Kidney epithelial cell (primary cell): ENCODE measurements at regions not wholly inside any gene's neighbourhood (a gene's known extent, or its start where the extent isn't known, plus 50 kb on each side); places are given as distances from the start of the nearest gene placed in this dataset.

Source experiments
- DNase-seq: peaks from one replicate; pipeline ENCODE4 v3.0.0-alpha.2; 2010; ENCODE audit warnings: low read depth
- H3K27me3 ChIP-seq: 2 replicates; pipeline ENCODE4 v1.6.0; 2011; ENCODE audit warnings: low read length; ENCODE audit not compliant: control insufficient read depth, insufficient read depth
- H3K36me3 ChIP-seq: 2 replicates; pipeline ENCODE4 v1.5.1; 2011; ENCODE audit warnings: low read length; ENCODE audit not compliant: control insufficient read depth, insufficient read depth
- H3K4me3 ChIP-seq: 2 replicates; pipeline ENCODE4 v1.5.1; 2011; ENCODE audit warnings: low read depth, mild to moderate bottlenecking, control low read depth, low read length
- TF ChIP-seq, protein P1 (sequence below): IDR thresholded peaks from 2 replicates; pipeline ENCODE4 v1.5.1; 2011; ENCODE audit warnings: mild to moderate bottlenecking, moderate library complexity, low read length, control low read depth, inconsistent platforms; ENCODE audit not compliant: insufficient read depth, poor library complexity, severe bottlenecking

DNA sequence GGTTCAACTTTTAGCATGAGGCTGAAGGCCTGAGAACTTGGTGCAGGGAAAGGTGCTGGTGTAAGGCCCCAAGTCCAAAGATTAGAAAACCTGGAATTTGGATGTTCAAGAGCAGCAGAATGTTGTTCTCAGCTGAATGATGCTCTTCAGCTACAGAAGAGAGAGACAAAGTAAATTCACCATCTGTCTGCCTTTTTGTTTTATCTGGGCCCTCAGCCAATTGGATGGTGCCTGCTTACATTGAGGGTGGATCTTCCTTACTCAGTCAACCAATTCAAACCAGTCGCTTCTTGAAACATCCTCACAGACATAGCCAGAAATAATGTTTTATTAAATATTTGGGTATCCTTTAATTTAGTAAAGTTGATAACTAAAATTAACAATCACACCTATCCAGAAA is 748.2 kb upstream of the ADAMTS5 start:
- H3K27me3 ChIP-seq, result no peaks in the 10 kb centered on the region
- TF ChIP-seq, protein P1, sequence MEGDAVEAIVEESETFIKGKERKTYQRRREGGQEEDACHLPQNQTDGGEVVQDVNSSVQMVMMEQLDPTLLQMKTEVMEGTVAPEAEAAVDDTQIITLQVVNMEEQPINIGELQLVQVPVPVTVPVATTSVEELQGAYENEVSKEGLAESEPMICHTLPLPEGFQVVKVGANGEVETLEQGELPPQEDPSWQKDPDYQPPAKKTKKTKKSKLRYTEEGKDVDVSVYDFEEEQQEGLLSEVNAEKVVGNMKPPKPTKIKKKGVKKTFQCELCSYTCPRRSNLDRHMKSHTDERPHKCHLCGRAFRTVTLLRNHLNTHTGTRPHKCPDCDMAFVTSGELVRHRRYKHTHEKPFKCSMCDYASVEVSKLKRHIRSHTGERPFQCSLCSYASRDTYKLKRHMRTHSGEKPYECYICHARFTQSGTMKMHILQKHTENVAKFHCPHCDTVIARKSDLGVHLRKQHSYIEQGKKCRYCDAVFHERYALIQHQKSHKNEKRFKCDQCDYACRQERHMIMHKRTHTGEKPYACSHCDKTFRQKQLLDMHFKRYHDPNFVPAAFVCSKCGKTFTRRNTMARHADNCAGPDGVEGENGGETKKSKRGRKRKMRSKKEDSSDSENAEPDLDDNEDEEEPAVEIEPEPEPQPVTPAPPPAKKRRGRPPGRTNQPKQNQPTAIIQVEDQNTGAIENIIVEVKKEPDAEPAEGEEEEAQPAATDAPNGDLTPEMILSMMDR, result no peak
- H3K4me3 ChIP-seq, result no peak overlapping the region
- no peak for DNase-seq
- H3K36me3 ChIP-seq, result no peaks in the 10 kb centered on the region

DNA sequence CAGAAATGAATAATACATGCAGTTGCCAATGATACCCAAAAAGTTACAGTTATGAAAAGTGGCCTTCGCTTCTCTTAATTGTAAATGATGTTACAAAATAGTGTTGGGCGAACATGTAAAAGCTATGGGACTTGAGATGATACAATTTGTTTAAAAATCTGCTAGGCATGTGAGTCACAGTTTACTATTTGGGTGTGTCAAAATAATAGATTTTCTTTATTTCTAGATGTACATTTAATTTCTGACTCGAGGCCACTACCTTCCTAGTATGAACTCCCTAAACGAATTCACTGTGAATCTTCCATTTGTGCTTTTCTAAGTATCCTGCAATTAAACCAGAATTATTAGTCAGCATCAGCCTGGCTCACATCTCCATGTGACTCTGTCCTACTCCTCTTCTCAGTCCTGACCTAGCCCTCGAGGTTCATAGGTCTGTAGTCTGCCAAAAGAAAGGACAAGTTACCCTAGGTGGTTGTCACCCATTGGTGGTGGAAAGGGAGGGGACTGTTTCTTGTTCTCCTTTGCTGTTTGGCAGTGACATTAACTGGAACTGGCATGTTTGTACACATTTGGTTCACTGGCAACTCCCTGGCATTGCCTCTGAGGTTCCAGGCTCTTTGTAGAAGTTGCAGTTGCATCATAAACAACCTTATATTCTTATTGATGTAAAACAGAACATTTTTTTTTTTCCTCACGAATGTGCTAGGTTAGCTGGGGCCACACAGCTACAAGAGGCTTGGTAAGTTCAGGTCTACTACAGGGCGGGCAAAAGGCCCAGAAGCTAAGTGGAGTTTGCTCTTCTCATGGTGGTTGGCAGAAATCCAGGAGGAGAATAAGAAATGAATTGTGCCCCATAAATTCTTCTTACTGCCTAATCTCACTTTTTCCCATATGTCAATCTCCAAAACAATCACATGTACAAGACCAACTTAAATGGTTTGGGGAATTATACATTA is 746.5 kb upstream of the ADAMTS5 start:
- no peaks in the 10 kb centered on the region for H3K27me3 ChIP-seq
- no peak for DNase-seq
- no peaks in the 10 kb centered on the region for H3K36me3 ChIP-seq
- TF ChIP-seq, protein P1, result no peak
- H3K4me3 ChIP-seq, result no peak overlapping the region

DNA sequence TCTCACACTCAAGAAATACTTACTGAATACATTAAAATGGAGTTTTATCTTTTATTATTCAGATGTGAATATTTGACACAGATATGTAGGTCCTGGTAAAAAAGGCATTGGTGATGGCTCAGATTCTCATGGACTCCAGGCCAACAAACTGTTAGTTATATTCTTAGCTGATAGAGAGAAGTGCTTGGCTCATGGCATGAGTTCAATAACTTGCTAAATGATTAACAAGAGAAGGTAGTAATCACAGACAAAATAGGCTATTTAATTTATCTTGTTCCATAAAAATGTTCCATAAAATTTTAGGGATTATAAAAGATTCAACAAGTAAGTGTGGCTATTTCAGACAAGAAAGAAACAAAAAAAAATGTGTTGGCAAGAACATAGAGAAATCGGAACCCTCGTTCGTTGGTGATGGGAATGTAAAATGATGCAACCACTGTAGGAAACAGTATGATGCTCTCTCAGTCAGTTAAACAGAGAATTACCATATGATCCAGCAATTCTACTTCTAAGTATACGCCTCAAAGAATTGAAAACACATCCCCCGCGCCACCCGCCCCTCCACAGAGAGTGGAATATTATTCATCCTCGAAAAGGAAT is 737.8 kb upstream of the ADAMTS5 start:
- TF ChIP-seq, protein P1, result no peak

DNA sequence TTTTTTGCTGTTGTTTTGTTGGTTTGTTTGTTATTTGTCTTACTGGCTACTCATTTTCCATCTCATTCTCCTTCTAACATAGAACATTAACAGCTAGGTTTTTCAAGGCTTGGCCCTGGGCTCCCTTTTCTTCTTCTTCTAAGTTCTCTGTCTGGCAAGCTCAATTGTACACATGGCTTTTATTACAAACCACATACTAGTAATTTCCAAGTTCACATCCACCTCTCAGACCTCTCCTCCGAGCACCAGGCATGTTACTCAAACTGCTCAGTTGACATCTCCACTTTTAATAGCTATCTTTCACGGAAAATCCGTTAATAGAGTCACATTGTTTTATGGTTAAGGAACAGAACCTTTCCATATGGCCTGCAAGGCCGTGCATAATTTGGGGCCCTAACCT is 736.9 kb upstream of the ADAMTS5 start:
- no peaks in the 10 kb centered on the region for H3K36me3 ChIP-seq
- TF ChIP-seq, protein P1, result no peak
- no peak overlapping the region for H3K4me3 ChIP-seq
- DNase-seq, result no peak
- no peaks in the 10 kb centered on the region for H3K27me3 ChIP-seq

More for the DNA sequence above, 737.8 kb upstream of the ADAMTS5 start:
- no peaks in the 10 kb centered on the region for H3K27me3 ChIP-seq
- DNase-seq, result no peak
- no peaks in the 10 kb centered on the region for H3K36me3 ChIP-seq
- H3K4me3 ChIP-seq, result no peak overlapping the region

DNA sequence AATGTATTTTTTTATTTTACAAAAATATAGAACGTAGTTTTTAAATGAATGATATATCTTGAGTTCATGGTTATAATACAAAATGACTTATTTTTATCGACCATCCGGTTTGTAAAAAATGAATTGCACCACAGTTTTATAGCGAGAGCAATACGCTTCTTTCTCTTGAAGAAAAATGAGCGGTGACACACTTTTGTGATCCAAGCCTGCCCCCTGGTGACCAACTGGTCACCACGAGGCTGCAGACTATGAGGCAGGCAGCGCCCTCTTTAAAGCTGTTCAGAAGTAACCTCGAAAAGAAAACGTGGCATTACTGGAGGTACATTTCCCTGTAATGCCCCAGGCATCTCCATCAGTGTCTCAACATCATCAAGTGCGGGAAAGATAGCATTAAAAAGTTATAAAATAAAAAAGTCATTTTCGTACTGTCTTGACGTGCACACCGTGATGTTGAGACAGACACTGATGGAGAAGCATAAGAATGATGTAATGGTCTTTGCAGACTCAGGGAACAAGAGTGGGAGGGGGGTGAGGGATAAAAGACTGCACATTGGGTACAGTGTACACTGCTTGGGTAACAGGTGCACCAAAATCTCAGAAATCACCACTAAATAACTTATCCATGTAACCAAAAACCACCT is 734.2 kb upstream of the ADAMTS5 start:
- Histone ChIP-seq H3K4me3 (no peak overlapping the region), H3K27me3 (no peaks in the 10 kb centered on the region), H3K36me3 (no peaks in the 10 kb centered on the region)
- peak; percentile 45 for DNase-seq
- TF ChIP-seq, protein P1, result peak; percentile 81
